Mucosa of descending colon (tissue), 3 donors: ENCODE measurements at regions not wholly inside any gene's neighbourhood (a gene's known extent, or its start where the extent isn't known, plus 50 kb on each side); places are given as distances from the start of the nearest gene placed in this dataset.

Experiments
- ATAC-seq: fragments of 200-7000 bp; cut with Tn5 transposase; one replicate; pipeline ENCODE4 v1.9.1; 2020; ENCODE audit warnings: mild to moderate bottlenecking, moderate library complexity
- DNase-seq, 3 donors: peaks; one replicate each; pipeline ENCODE4 v3.0.0-alpha.2; 2020
- H3K36me3 ChIP-seq: fragments of 200-600 bp; one replicate; pipeline ENCODE4 v1.8.0; 2021; ENCODE audit warnings: low read depth, mild to moderate bottlenecking
- H3K4me1 ChIP-seq: fragments of 200-600 bp; one replicate; pipeline ENCODE4 v1.8.0; 2021; ENCODE audit warnings: low read depth, mild to moderate bottlenecking
- H3K4me3 ChIP-seq: fragments of 200-600 bp; one replicate; pipeline ENCODE4 v1.8.0; 2021; ENCODE audit warnings: mild to moderate bottlenecking
- H3K9me3 ChIP-seq: fragments of 200-600 bp; one replicate; pipeline ENCODE4 v1.8.0; 2021; ENCODE audit warnings: mild to moderate bottlenecking
- CTCF ChIP-seq: fragments of 200-600 bp; IDR thresholded peaks from one replicate; pipeline ENCODE4 v1.8.0; 2022; ENCODE audit warnings: antibody characterized with exemption, mild to moderate bottlenecking
- intact Hi-C, 2 donors: fragments of 100-400 bp; cut with DNase I in 1 of 2; cut with micrococcal nuclease in 1 of 2; formaldehyde crosslinking; loops; one replicate each; pipeline versions ENCODE4 v1.11.0 to v1.11.1; 2022; cut with DNase I, micrococcal nuclease
- donor health status: DM: no; HTN: no; CAD: no; lungs with moderate emphysema.
- donor health status: DM: no; HTN: no; CAD: no.
- donor health status: DM: no; HTN: yes; CAD: no.

DNA sequence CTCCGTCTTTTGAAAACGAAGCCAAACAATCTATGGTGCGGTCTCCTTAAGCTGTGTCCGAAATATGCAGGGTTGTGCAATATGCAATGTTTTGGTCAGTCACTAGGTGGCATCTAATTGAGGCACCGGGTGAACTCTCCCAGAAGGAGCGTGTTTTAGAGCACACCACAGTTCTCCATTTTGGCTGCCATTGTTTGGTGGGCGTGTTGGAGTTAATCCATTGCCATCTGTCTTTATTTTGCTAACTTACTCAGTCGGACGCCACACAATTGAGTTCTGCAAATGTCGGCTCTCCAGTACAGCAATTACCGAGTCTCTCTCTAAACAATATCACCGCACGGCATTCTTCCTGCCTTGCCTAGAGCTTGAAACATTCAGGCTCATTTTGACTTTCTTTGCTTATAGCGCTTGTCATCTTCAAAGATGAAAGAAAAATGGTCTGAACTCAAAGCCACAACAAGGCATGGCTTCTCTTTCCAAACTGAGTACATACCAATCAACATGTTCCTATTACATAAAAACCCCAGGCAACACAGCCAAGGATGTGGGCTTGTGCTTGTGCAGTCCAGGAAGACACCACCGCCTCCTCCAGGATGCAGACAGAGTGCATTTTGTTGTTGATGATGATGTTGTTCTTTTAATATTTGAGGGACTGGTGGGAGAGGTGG is 182.0 kb upstream of the SERP2 start:
- H3K4me3 ChIP-seq = no peak overlapping the region
- ATAC-seq = peak; percentile 89
- H3K36me3 ChIP-seq = no peaks in the 10 kb centered on the region
- H3K9me3 ChIP-seq = no peaks in the 10 kb centered on the region
- peak; percentile 41 for TF ChIP-seq CTCF
- no peaks in the 10 kb centered on the region for H3K4me1 ChIP-seq
- intact Hi-C loops = no loop called here
- peak in 1 of 3 donors; percentile 70 for DNase-seq

DNA sequence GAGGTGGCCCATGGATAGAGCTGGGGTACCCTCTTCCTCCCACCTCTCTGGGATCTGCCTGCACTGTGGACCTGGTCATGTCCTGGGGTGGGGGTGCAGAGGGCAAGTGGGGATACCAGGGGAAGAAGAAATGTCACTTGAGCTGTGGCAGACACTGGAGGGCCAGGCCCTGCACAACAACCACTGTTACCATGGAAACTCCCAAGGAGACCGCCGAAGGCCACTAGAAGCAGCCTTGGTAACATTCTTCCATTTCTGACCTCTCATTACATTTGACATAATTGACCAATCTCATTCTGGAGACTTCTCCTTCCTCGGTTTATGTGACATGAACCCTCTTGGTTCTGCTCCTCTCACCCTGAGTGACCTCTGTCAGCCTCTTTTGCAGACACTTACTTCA is 179.9 kb upstream of the SERP2 start:
- H3K4me1 ChIP-seq = no peaks in the 10 kb centered on the region
- intact Hi-C loops = no loop called here
- ATAC-seq (no peak), DNase-seq (no peak)
- no peaks in the 10 kb centered on the region for H3K9me3 ChIP-seq
- TF ChIP-seq CTCF = no peak
- H3K4me3 ChIP-seq = no peak overlapping the region
- no peaks in the 10 kb centered on the region for H3K36me3 ChIP-seq

DNA sequence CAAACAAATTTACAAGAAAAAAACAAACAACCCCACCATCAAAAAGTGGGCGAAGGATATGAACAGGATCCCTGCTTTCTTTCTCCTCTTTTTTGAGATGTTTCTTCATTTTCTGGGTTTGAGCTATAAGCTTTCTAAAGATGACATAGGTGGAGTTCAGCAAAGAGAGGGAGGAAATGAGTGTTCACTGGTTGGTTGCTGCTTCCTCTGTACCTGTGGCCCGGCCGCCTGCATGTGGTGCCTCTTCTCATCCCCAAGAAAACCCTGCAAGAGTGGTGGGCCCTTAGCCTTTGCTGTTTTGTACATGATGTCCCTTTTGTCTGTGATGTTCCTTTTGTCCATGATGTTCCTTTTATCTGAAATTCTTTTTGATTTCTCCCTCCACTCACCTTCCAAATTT is 178.4 kb upstream of the SERP2 start:
- no peak overlapping the region for H3K4me3 ChIP-seq
- ATAC-seq = no peak
- no peak for TF ChIP-seq CTCF
- no peaks in the 10 kb centered on the region for H3K9me3 ChIP-seq
- no peak for DNase-seq
- H3K4me1 ChIP-seq = no peaks in the 10 kb centered on the region
- intact Hi-C loops = no loop called here
- H3K36me3 ChIP-seq = no peaks in the 10 kb centered on the region

GRCh38 chr13:44196196-44196751 is 177.3 kb upstream of the SERP2 start:
- ATAC-seq (no peak), DNase-seq (no peak)
- intact Hi-C loops = no loop called here
- no peak for TF ChIP-seq CTCF
- Histone ChIP-seq H3K9me3 (no peaks in the 10 kb centered on the region), H3K4me3 (no peak overlapping the region), H3K36me3 (no peaks in the 10 kb centered on the region), H3K4me1 (no peaks in the 10 kb centered on the region)

- H3K4me3 ChIP-seq = no peak overlapping the region
- intact Hi-C loops = no loop called here
- no peaks in the 10 kb centered on the region for H3K36me3 ChIP-seq
- H3K4me1 ChIP-seq = no peaks in the 10 kb centered on the region
- ATAC-seq = peak; percentile 45
- TF ChIP-seq CTCF = no peak
- DNase-seq = no peak
- H3K9me3 ChIP-seq = no peaks in the 10 kb centered on the region
These were observed 175.5 kb upstream of the SERP2 start for GRCh38 chr13:44197791-44198770.
